COR-L47 (cell line): ENCODE measurements at regions not wholly inside any gene's neighbourhood (a gene's known extent, or its start where the extent isn't known, plus 50 kb on each side); places are given as distances from the start of the nearest gene placed in this dataset.
"Not testable (repeated sequence)": the region's sequence is repeated elsewhere in the genome, so short reads cannot be mapped to it uniquely, and the experiment has no call there.

Experiments used
- DNase-seq: peaks from one replicate; lab custom pipeline; 2025; lab: John Stamatoyannopoulos, UW

DNA sequence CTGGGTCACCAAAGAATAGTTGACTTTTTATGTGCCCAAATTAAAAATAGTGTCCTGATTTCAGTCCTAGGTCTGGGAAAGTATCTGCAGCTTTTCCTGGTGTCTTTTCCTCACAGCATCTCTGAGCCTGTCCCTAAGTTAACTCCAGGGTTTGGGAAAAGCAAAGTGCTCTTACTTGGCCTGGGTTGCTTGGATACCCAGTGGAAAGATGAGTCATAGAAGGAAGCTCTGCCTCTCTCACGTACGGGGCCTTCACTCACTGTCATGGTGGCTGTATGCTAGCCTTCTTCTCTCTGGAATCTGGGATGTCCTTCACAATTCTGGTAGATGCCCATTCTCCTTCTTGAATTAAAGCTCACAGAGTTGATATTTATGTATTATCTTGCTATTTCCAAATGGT is 607.3 kb downstream of the ANKRD50 start:
- no peak for DNase-seq

DNA sequence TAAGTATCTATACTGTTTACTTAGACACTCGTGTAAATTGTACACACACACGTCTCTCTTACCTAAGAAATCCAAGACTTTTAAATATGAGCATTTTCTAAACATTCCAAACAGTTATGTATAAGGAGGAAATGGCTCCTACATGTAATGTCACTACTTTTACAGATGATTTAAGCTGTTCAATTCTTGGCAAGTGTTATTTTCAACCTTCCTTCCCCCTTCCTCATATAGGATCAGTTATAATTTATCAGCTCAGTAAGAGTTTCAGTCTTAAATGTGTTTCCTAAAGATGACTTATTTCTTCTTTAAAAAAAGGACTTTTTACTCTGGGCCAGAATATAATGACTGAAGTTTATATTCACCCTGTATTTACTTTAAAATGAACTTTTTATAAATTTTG is 601.1 kb downstream of the ANKRD50 start:
- DNase-seq = no peak

- DNase-seq = peak; percentile 48
These were observed 600.6 kb downstream of the ANKRD50 start for GRCh38 chr4:124111922-124112321.

- DNase-seq = no peak
These were observed 594.5 kb downstream of the ANKRD50 start for GRCh38 chr4:124118061-124118460.

DNA sequence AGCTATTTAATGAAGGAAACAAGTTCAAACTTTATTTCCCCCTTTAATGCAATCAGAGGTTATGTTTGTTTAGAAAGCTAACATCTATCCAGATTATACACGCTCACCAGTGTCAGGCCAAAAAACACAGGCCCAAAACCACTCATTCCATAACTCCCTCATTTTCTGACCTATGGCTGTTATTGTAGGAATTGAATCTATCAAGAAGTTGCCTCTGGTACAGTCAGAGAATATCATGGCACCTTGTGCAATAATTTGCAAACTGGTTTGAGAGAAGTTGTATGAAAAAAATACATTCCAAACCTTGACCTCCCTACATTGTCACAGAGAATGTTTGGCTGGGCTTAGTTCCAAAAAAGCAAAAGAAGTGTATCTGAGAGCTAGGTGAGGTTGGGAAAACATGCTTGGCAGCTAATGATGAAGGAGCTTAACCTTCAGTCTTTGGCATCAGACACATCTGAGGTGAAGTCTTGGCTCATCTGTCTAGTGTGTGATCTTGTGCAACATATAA is 591.0 kb downstream of the ANKRD50 start:
- no peak for DNase-seq

GRCh38 chr4:124123181-124123580 is 589.4 kb downstream of the ANKRD50 start:
- no peak for DNase-seq

DNA sequence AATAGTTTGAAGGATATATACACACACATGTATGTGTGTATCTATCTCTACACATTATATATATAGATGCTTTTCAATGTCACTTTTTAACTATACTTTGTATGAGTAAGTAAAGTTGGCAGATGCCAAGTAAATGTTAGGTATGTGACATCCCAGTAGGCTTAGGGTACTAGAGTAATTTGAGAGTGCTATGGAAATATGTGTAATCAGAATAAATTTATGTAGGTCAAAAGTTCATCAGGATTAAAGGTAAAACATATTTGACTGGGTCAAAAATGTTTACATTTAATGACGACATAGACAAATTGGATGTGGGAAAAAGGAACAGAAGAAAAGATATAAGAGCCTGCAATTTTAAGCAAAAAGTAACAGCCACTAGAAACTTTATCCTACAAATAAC is 588.8 kb downstream of the ANKRD50 start:
- no peak for DNase-seq

GRCh38 chr4:124131324-124131723 is 581.2 kb downstream of the ANKRD50 start:
- DNase-seq = not testable (repeated sequence)

DNA sequence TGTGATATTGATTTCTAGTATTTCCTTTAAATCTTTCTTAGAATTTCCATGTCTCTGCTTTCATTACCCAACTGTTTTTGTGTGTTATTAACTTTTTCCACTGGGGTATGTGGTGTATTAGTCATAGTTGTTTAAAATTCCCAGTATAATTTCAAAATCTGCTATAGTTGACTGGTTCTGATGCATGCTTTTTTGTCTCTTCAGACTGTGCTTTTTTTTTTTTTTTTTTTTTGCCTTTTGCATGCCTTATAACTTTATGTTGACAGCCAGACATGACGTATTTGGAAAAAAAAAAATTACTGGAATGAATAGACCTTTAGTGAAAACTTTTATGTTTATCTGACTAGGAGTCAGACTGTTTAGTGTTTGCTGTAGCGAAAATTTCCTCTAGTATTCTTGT is 580.4 kb downstream of the ANKRD50 start:
- DNase-seq = no peak

DNA sequence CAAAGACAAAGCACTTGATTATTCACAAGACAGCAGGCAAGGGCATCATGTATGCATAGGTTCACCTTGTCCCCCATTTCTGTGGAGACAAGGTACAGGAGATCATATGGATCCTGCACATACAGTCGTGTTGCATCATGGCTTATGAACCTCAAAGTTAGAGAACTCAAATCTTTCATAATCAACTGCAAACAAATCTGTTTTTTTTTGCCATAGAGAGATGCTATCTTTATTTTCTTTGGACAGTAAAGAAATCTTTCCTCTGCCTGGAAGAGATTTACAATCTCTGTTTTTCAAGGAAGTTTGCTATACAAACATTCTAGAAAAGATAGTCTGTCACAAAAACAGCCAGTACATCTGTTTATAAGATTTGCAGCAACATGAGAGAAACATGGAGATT is 578.8 kb downstream of the ANKRD50 start:
- no peak for DNase-seq

GRCh38 chr4:124135409-124135813 is 577.1 kb downstream of the ANKRD50 start:
- DNase-seq = no peak

DNA sequence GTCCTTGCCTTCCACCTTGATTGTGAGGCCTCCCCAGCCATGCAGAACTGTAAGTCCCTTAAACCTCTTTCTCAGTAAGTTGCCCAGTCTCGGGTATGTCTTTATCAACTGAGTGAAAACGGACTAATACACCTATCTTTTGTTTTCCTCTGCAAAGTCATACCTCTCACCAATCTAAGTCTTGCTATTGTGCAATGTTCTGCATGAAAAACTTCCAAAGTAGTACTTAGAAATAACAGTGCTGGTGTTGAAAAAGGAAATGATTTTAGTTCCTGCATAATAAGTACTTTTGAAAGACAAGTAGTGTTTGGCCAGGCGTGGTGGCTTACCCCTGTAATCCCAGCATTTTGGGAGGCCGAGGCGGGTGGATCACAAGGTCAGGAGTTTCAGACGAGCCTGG is 573.5 kb downstream of the ANKRD50 start:
- no peak for DNase-seq

GRCh38 chr4:124143632-124144031 is 568.9 kb downstream of the ANKRD50 start:
- DNase-seq = no peak

DNA sequence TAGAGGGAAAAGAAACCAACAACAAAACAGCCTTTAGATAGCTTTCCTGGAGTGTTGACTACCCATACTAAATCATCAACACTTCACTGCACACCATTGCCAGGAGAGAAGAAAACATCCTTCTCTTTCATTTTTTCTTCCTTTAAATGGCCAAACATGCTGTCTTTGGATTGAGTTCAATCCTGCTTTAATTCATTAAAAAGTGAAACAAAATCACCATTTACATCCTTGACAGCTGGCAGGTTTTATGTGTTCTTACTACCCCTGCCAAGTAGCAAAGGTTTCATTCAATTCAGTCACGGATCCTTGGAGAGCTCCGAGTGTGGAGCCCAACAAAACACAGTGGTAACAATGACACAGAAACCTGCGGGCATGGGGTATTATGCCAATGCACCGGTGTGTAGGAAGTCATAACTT is 568.3 kb downstream of the ANKRD50 start:
- no peak for DNase-seq

DNA sequence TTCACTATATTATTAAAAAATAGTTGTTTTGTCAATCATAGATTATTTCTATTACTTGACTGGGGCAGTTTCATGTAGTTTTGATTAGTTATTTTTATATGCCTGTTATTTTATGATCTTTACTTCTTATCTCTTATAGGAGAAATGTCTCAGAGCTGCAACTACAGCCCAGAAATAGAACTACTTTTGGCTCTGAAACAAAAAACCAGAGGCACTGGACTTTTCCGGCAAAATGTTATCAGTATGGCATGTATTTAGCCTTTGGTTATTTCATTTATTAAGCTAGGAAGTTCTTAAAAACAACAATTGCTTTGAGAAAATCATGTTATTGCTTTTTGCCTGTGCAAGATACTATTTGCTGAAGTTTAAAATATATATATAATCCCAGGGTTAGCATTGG is 566.5 kb downstream of the ANKRD50 start:
- no peak for DNase-seq

GRCh38 chr4:124151031-124151430 is 561.5 kb downstream of the ANKRD50 start:
- no peak for DNase-seq

GRCh38 chr4:124152132-124152531 is 560.4 kb downstream of the ANKRD50 start:
- DNase-seq = no peak

DNA sequence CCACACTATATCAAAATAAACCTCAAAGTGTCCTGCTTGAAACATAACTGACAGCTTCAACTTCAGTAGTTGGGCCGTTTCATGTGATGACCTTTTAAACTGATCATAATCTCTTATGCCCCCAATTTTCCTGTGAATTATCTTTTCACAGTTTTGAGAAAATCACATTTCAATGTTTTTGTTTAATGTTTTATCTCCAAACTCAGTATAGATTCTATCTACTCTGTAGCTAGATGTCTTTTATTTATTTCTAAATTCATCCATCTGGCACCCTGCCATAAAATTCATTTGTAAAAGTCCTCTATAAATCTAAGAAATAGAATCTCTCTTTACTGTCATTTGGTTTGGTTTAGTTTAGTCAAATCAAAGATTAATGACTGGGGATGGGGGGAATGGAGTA is 557.3 kb downstream of the ANKRD50 start:
- DNase-seq = no peak

DNA sequence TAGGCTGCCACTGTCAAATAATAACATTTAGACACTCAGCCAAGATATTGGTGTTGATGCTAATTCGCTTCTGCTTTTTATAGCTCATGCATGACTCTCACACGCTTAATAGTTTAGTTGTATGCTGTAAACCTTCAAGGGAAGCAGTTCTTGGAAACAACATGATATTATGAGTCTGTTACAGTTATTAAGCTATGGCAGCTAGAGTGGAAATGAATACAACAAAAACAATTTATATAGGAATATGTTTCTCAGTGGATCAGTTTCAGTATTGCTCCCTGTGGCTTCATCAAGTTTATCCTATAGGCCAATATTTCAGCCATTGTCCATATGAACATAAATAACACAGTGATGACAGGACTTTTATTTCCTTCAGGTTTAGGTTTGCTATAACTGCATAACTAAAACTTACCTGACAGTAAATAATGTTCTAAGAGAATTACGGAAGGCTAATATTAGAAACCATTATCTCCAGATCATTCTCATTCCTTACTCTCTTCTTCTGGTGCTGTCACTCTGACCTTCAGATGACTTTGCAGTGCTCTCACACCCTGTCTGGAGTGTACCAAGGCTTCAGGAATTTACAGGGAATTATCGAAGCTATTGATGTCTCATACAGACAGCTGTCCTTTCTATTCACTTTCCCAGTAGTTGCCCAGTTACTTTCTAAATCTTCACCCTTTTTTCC is 555.0 kb downstream of the ANKRD50 start:
- DNase-seq = no peak

DNA sequence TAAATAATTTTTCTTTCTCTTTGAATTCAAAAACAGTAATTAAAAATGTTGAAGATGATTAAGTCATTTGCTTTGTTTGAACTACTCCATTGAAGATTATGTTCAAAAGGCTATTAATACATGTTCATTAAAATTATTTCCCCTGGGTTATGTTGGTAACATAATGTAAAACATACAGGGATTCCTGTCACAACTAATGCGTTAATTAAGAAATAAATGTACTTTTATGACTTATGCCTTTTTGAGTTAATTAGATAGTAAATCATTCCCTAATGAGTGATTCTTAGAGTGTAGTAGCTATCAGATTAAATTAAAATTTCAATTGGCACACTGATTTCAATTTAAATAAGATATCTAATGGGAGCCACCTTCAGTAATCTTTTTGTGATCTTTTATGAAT is 549.1 kb downstream of the ANKRD50 start:
- no peak for DNase-seq

- no peak for DNase-seq
These were observed 544.9 kb downstream of the ANKRD50 start for GRCh38 chr4:124167602-124168001.

- DNase-seq = not testable (repeated sequence)
These were observed 543.0 kb downstream of the ANKRD50 start for GRCh38 chr4:124169524-124169923.

DNA sequence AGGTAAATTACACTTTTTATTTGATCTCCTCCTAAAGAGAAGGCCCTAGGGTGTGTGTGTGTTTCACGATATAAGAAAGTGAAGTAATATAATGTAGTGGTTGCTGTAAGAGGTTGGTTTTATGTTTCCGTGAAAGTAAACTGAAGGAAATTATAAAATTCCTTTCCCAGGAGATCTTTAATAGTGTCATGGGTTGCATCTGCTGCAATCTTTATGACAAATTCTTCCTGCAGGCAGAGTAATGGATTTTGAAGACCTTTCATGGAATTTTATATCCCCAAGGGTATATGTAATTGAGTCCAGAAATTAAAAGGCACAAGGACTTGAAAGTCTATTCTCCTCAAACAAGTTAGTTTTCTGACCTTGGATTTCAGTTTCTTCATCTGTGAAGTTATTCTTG is 538.6 kb downstream of the ANKRD50 start:
- no peak for DNase-seq
